Caki2 (cell line): ENCODE measurements at regions not wholly inside any gene's neighbourhood (a gene's known extent, or its start where the extent isn't known, plus 50 kb on each side); places are given as distances from the start of the nearest gene placed in this dataset.
A peak's percentile ranks its signal among the peaks of the same experiment; 100 is the strongest.

Experiments used
- DNase-seq: peaks from one replicate; pipeline ENCODE4 v3.0.0-alpha.2; 2015; ENCODE audit warnings: low read depth
- in situ Hi-C: cut with HindIII; loops from 2 replicates; pipeline ENCODE4 v1.10.0; 2016; ENCODE audit warnings: low sequenced_read_pairs, low pct_unique_long_range_greater_than_20kb, mixed read lengths

- DNase-seq: no peak
- in situ Hi-C loops: no loop called here
Observed at GRCh38 chr16:61261315-61261714, 774.9 kb downstream of the CDH8 start.

GRCh38 chr16:61246592-61246991, 789.6 kb downstream of the CDH8 start:
- in situ Hi-C loops: no loop called here

GRCh38 chr16:61243954-61244353, 792.3 kb downstream of the CDH8 start:
- in situ Hi-C loops: no loop called here
- no peak for DNase-seq

More at GRCh38 chr16:61246592-61246991, 789.6 kb downstream of the CDH8 start:
- no peak for DNase-seq

GRCh38 chr16:61237884-61238485, 798.3 kb downstream of the CDH8 start:
- DNase-seq: no peak
- in situ Hi-C loops: no loop called here

GRCh38 chr16:61233713-61234112, 802.5 kb downstream of the CDH8 start:
- no peak for DNase-seq
- in situ Hi-C loops: no loop called here

GRCh38 chr16:61228371-61228770, 807.9 kb downstream of the CDH8 start:
- no peak for DNase-seq
- in situ Hi-C loops: no loop called here

GRCh38 chr16:61215605-61216004, 820.6 kb downstream of the CDH8 start:
- no peak for DNase-seq
- in situ Hi-C loops: no loop called here

GRCh38 chr16:61214780-61215179, 821.5 kb downstream of the CDH8 start:
- in situ Hi-C loops: no loop called here
- DNase-seq: no peak

- in situ Hi-C loops: no loop called here
- DNase-seq: no peak
Observed at GRCh38 chr16:61210076-61210475, 826.2 kb downstream of the CDH8 start.

- in situ Hi-C loops: no loop called here
- DNase-seq: no peak
Observed at GRCh38 chr16:61195006-61195405, 841.2 kb downstream of the CDH8 start.

GRCh38 chr16:61194573-61194972, 841.7 kb downstream of the CDH8 start:
- DNase-seq: no peak
- in situ Hi-C loops: no loop called here

GRCh38 chr16:61182391-61182790, 853.8 kb downstream of the CDH8 start:
- in situ Hi-C loops: no loop called here
- no peak for DNase-seq

- in situ Hi-C loops: no loop called here
- DNase-seq: no peak
Observed at GRCh38 chr16:61181982-61182381, 854.3 kb downstream of the CDH8 start.

GRCh38 chr16:61179561-61179960, 856.7 kb downstream of the CDH8 start:
- DNase-seq: no peak
- in situ Hi-C loops: no loop called here

- DNase-seq: no peak
- in situ Hi-C loops: no loop called here
Observed at GRCh38 chr16:61165797-61166196, 870.4 kb downstream of the CDH8 start.

- in situ Hi-C loops: no loop called here
- no peak for DNase-seq
Observed at GRCh38 chr16:61150351-61150750, 885.9 kb downstream of the CDH8 start.

- no peak for DNase-seq
- in situ Hi-C loops: no loop called here
Observed at GRCh38 chr16:61149709-61150108, 886.5 kb downstream of the CDH8 start.

- in situ Hi-C loops: no loop called here
- no peak for DNase-seq
Observed at GRCh38 chr16:61148930-61149329, 887.3 kb downstream of the CDH8 start.

GRCh38 chr16:61146429-61146828, 889.8 kb downstream of the CDH8 start:
- in situ Hi-C loops: no loop called here
- peak; percentile 37 for DNase-seq

GRCh38 chr16:61131447-61131846, 904.8 kb downstream of the CDH8 start:
- no peak for DNase-seq
- in situ Hi-C loops: no loop called here
